AG10803 (cell line): ENCODE measurements at regions not wholly inside any gene's neighbourhood (a gene's known extent, or its start where the extent isn't known, plus 50 kb on each side); places are given as distances from the start of the nearest gene placed in this dataset.
"Not testable (repeated sequence)": the region's sequence is repeated elsewhere in the genome, so short reads cannot be mapped to it uniquely, and the experiment has no call there.

Experiments used
- DNase-seq: peaks from one replicate; pipeline ENCODE4 v3.0.0; 2010; ENCODE audit warnings: low read depth
- H3K4me3 ChIP-seq: 2 replicates; pipeline ENCODE4 v1.5.1; 2011; ENCODE audit warnings: mild to moderate bottlenecking, low read length, control low read depth
- TF ChIP-seq, protein P1 (sequence below): conservative IDR thresholded peaks from 2 replicates; pipeline ENCODE4 v1.5.1; 2011; ENCODE audit warnings: mild to moderate bottlenecking, low read length, control low read depth, inconsistent platforms

DNA sequence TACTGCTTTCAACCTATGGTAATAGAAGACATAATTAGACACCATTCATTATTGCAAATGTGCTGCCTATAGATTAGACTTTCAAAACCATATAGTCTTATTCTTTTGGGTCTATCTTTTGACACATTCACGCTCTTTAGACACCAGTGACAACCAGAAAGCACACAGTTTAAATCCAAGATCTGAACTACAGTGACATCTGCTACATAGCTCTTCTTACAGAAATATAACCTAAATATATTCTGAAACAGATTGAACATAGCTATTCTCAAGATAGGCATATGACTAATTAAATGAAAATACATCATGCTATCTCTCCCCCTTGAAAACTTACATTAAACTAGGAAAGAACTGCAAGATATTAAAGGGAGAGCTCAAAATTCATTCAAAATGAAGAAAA lies 514.2 kb upstream of the SLITRK6 start:
- no peak for DNase-seq
- TF ChIP-seq, protein P1, sequence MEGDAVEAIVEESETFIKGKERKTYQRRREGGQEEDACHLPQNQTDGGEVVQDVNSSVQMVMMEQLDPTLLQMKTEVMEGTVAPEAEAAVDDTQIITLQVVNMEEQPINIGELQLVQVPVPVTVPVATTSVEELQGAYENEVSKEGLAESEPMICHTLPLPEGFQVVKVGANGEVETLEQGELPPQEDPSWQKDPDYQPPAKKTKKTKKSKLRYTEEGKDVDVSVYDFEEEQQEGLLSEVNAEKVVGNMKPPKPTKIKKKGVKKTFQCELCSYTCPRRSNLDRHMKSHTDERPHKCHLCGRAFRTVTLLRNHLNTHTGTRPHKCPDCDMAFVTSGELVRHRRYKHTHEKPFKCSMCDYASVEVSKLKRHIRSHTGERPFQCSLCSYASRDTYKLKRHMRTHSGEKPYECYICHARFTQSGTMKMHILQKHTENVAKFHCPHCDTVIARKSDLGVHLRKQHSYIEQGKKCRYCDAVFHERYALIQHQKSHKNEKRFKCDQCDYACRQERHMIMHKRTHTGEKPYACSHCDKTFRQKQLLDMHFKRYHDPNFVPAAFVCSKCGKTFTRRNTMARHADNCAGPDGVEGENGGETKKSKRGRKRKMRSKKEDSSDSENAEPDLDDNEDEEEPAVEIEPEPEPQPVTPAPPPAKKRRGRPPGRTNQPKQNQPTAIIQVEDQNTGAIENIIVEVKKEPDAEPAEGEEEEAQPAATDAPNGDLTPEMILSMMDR = no peak
- H3K4me3 ChIP-seq = no peak overlapping the region

DNA sequence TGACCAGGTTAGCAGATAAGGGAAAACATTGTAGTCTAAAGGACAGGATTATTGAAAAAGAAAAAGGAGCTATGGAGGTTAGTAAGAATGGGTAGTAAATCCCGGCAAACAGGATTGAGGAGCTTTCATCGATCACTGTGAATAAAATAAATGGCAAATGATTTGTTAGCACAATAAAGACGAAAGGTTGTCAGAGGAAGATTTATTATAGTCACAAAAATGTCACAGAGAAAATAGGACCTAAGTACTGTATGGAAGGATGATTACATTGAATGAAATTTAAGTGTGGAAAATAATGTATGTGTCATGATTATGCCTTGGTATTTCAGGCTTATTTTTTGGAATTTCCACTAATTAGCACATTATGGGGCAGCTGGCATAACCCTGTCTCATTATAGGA lies 519.2 kb upstream of the SLITRK6 start:
- no peak for DNase-seq
- TF ChIP-seq, protein P1 = no peak
- H3K4me3 ChIP-seq = no peak overlapping the region

DNA sequence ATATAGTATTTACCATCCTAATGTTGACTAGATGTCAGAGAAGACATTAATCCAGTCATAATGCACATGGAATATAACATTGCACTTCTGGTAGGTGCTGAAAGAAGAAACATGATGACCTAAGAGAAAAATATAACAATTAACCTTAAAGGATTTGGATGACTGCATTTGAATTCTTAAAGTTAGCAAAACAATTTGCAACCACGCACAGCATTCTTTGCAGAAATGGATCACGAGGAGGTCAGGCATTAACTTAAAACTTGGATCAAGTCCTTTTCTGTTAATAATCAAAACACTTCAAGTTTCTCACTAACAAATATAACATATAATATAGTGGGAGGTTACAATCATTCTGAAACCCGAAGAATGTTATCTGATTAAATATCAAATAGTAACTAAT lies 525.0 kb upstream of the SLITRK6 start:
- DNase-seq = no peak

DNA sequence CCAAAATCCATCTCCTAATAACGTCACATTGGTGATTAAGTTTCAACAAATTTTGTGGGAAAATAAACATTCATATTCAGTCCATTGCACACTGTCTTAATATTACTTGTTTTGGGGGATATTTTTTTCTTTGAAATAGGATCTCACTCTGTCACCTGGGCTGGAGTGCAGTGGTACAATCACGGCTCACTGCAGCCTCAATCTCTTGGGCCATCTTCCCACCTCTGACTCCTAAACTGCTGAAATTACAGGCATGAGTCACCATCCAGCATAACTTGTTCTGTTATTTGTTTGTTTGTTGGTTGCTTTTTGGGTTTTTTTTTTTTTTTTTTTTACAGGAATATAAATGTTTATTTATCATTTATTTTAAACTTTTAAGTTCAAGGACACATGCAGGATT lies 556.1 kb upstream of the SLITRK6 start:
- TF ChIP-seq, protein P1 = no peak
- no peak overlapping the region for H3K4me3 ChIP-seq
- no peak for DNase-seq

More for the DNA sequence above, 525.0 kb upstream of the SLITRK6 start:
- no peak overlapping the region for H3K4me3 ChIP-seq
- TF ChIP-seq, protein P1 = no peak

DNA sequence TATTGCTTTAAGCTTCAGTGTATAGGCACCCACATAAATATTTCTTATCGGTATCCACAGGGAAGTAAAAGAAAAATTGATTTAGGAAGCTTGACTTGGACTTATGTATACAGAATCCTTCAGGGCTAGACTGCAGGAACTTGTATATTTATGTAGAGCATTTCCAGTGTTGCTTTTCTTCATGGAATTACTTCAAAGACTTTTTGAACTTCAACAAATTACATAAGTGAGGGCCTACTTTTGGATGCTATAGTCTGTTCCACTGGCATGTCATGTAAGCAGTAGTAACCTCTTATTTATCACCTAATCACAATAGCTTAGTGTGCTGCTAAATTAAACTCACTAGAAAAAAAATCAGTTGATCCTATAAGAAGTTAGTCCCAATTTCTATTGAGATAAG lies 557.9 kb upstream of the SLITRK6 start:
- TF ChIP-seq, protein P1 = no peak
- no peak for DNase-seq

DNA sequence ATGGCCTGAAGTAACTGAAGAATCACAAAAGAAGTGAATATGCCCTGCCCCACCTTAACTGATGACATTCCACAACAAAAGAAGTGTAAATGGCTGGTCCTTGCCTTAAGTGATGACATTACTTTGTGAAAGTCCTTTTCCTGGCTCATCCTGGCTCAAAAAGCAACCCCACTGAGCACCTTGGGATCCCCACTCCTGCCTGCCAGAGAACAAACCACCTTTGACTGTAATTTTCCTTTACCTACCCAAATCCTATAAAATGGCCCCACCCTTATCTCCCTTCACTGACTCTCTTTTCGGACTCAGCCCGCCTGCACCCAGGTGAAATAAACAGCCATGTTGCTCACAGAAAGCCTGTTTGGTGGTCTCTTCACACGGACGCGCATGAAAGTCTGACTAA lies 564.5 kb upstream of the SLITRK6 start:
- not testable (repeated sequence) for DNase-seq, H3K4me3 ChIP-seq

More for the DNA sequence above, 557.9 kb upstream of the SLITRK6 start:
- H3K4me3 ChIP-seq = no peak overlapping the region

DNA sequence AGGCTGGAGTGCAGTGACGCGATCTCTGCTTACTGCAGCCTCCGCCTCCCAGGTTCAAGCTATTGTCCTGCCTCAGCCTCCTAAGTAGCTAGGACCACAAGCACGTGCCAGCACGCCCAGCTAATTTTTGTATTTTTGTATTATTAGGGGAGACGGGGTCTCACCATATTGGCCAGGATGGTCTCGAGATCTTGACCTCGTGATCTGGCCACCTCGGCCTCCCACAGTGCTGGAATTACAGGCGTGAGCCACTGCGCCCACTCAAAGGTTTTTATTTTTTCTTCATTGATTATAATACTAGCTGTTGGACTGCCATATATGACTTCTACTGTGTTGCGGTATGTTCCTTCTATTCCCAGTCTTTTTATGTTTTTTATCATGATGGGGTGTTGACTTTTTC lies 569.7 kb upstream of the SLITRK6 start:
- DNase-seq = no peak
- TF ChIP-seq, protein P1 = no peak
- no peak overlapping the region for H3K4me3 ChIP-seq

DNA sequence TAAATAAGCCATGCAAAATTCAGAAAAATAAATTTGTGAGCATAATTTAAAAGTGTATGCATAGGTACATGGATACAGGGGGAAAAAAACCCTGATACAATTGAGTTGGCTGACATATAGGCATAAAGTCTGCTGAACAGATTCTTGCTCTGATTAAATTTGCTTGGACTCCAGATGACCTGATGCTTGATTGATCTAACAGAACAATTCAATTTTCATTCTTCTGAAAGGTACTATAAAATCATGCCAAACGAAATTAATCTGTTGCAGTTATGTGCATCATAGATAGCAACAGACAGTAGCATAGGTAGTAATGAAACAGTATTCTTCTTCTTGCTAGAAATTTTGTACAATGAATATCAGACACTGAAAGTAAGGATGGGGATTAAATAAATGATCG lies 578.2 kb upstream of the SLITRK6 start:
- no peak overlapping the region for H3K4me3 ChIP-seq
- TF ChIP-seq, protein P1 = no peak
- DNase-seq = no peak
